GM19467 (cell line): ENCODE measurements at regions not wholly inside any gene's neighbourhood (a gene's known extent, or its start where the extent isn't known, plus 50 kb on each side); places are given as distances from the start of the nearest gene placed in this dataset.
"Not testable (repeated sequence)": the region's sequence is repeated elsewhere in the genome, so short reads cannot be mapped to it uniquely, and the experiment has no call there.

ENCODE experiments used
- ATAC-seq: cut with Tn5 transposase; IDR thresholded peaks from one replicate; pipeline ENCODE4 v1.9.1; 2021; ENCODE audit warnings: mild to moderate bottlenecking, moderate library complexity; ENCODE audit not compliant: unreplicated experiment

GRCh38 chr1:195715652-195716051 lies 892.6 kb downstream of the KCNT2 start:
- no peak for ATAC-seq

- no peak for ATAC-seq
These were observed 894.0 kb downstream of the KCNT2 start for GRCh38 chr1:195714248-195714647.

- no peak for ATAC-seq
These were observed 898.4 kb downstream of the KCNT2 start for GRCh38 chr1:195709821-195710220.

GRCh38 chr1:195704028-195704427 lies 904.2 kb downstream of the KCNT2 start:
- ATAC-seq: no peak

DNA sequence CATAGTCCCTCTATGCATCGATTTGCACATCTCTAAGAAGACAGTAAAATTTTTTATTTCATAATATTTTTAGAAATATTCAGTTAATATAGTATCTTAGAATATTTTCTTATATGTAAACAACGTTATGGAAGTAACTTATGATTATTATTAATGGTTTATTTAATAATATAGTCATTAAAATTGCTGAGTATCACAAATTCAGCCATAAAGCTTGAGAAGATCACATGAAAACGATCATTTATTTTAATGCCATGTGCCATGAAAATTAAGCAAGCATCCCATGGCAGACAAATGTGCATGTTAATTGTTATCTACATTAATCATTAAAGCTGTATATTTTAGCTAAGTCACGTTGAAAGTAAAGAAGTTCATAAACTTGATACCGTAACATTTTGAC lies 907.1 kb downstream of the KCNT2 start:
- no peak for ATAC-seq

DNA sequence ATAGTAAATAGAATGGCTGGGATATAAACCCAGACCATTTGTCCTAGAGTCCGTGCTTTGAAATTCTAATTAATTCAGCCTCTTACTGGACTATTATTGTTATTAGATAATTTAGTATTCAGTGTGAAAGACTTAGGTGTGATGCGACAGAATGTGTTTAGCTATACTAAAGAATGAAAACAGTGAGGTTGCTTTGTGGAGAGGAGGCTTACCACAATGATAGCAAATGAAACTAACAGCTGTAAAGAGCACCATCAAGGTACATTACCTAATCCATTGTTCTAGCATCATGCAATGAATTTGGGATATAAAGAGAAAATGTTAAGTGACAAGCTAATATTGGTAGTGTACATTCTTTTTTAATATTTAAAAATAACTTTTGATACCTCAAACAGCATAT lies 911.1 kb downstream of the KCNT2 start:
- peak; percentile 94 for ATAC-seq

DNA sequence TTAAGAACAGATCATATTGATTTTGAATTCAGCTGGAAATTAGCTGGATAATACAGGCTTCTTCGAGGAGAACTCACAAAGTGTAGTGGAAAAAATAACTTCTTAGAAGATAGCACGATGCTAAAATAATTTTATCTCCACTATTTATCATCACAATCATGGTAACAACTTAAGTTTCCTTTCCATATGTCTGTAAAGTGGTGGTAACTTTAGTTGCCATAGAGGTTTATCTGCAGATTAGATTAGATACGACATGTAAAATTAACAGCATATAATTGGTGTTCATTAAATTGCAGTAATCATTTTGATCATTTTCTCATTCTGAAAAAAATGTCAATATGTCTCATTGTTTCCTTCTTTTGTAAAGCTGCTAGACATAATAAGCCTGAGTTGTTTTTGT lies 921.5 kb downstream of the KCNT2 start:
- no peak for ATAC-seq

GRCh38 chr1:195664628-195665027 lies 943.6 kb downstream of the KCNT2 start:
- no peak for ATAC-seq

DNA sequence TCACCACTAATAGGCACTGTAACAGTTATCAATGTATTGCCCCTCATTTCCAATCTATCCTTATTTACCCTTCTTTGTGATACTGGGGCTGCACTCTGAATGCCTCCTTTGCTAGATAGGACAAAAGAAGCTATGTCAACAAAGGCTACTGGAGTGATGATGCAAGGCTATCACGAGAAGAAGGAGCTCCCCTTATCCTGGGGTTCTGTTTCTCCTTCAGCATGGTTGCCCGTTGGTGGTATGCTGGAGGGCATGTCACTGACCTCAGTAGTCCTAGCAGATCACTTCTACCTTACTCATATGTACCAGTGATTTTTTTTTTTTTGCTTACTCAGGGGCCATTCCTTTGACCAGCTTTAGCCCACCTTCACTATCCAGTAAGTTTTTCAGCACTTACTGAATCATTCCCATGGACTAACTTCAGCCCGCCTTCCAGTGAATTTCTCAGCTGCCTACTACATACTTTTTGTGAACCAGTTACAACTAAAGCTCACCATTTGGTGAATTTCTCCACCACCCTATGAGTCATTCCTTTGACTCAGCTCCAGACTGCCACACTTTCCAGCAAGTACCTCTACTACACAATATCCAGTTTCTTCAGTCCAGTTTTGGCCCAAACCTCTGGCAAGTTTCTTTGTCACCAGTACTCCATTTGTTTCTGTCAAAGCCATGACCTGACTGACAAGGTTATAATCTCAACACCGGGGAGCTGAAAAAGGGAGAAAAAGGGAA lies 944.5 kb downstream of the KCNT2 start:
- no peak for ATAC-seq

DNA sequence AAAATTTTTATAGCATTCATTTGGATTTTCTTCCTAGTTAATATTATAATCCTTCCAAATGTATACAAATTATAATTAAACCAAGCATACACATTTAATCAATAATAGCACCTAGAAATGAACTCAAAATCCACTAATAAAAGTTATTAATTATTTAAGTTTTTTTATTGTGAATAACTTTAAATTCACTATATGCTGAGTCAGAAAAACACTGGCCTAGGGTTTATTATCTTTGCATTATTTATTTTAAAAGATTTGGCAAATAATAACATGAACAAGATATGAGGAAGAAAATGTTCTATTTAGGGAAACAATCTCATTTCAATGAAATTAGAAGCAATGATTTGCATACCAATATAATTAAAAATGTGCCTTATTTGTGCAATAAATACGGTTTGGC lies 951.5 kb downstream of the KCNT2 start:
- no peak for ATAC-seq

- not testable (repeated sequence) for ATAC-seq
These were observed 959.4 kb downstream of the KCNT2 start for GRCh38 chr1:195648875-195649274.

GRCh38 chr1:195637539-195637938 lies 970.7 kb downstream of the KCNT2 start:
- ATAC-seq: no peak

DNA sequence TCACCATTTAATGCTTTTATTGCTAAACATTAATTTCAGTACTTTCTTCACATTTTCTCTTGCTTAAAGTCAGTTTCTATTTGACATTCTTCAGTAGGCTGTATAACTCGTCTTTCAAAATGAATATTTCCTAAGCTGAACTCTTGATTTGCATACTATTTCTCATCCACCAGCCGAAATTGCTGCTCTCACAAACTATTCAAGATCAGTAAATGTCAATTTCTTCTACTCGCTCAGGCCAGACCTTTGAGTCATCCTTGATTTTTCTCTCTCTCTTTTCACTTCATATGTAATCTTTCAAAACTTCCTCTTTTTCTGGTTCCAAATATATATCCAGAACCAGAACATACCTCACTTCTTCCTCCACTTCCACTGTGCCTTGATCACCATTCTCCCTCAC lies 990.0 kb downstream of the KCNT2 start:
- ATAC-seq: no peak

DNA sequence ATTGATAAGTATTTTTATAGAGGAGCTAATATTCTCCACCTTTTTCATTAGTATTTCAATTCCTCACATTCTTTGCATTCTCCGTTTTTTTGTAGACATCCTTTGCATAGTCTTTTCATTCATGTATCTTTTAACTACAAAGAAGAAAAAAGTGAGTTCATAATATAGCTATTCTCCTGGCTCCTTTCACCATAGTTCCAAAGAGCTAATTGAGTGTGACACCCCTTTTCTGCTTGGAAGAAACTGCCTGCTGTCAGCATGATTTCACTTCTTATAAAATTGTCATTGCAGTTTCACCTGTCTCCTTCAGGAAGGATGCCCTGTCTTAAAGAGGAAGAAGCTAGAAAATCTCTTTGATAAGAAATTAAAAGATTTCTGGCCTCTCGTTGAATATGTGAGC lies 991.1 kb downstream of the KCNT2 start:
- no peak for ATAC-seq

- no peak for ATAC-seq
These were observed 999.4 kb downstream of the KCNT2 start for GRCh38 chr1:195608883-195609282.

GRCh38 chr1:195606483-195606882 lies 1001.8 kb downstream of the KCNT2 start:
- no peak for ATAC-seq

- no peak for ATAC-seq
These were observed 1004.0 kb downstream of the KCNT2 start for GRCh38 chr1:195604287-195604686.

- ATAC-seq: no peak
These were observed 1010.3 kb downstream of the KCNT2 start for GRCh38 chr1:195597891-195598290.

DNA sequence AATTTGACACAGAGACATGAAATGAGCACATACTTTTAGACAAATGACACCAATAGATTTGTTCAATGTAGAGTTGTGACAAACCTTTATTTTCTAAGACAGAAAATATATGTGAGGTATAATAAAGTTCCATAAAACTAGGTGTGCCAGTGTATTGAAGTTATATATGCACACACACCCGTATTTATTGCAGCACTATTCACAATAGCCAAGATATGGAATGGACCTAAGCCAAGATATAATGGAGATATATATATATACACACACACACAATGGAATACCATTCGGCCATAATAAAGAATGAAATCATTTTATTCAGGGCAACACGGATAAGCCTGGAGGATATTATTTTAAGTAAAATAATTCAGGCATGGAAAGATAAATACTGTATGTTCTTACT lies 1013.5 kb downstream of the KCNT2 start:
- no peak for ATAC-seq

- ATAC-seq: no peak
These were observed 1013.9 kb downstream of the KCNT2 start for GRCh38 chr1:195594322-195594721.

DNA sequence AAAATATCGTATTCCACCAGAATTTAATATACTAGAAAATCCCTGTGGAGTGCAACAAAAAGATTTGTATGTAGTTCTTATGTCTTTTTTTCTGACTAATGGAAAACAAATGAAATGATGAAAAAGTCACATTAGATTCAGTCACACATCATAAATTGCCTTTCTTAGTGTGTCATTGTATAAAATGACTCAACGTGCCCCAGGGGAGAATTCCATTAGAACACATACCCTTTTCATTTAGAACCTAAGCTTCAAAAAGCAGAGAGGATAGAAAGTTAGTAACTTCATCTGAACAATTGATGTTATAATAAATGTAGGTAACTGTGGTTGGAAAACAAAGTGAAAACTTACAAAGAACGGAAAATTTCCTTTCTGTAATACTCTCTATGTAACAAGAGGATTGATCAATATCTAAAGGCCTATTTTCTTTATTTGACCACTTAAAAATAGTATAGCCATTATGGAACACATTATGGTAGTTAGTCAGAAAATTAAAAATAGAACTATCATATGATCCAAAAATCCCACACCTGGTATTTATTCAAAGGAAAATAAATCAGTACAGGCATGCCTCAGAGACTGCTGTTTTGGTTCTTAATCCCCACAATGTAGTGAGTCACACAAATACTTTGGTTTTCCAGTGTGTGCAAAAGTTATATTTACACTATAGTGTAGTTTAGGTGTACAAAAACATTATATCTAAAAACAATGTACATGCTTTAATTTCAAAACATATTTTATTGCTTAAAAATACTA lies 1016.1 kb downstream of the KCNT2 start:
- ATAC-seq: no peak

GRCh38 chr1:195590649-195591048 lies 1017.6 kb downstream of the KCNT2 start:
- ATAC-seq: no peak
